HCT116 (cell line): ENCODE measurements at regions not wholly inside any gene's neighbourhood (a gene's known extent, or its start where the extent isn't known, plus 50 kb on each side); places are given as distances from the start of the nearest gene placed in this dataset.

Source experiments
- ATAC-seq: fragments of 200-7000 bp; cut with Tn5 transposase; 2 replicates; pipeline ENCODE4 v1.9.1; 2020; ENCODE audit warnings: mild to moderate bottlenecking, moderate library complexity
- BruUV-seq: library from RNA; stranded (reverse); fragments of 400-500 nt; replicated peaks from 2 replicates; lab custom pipeline; 2021; lab: Mats Ljungman, UMichigan
- CTCF ChIA-PET: fragments of 300-600 bp; sonication (Branson Sonifier 250); formaldehyde crosslinking; loops from one replicate; lab custom pipeline; 2021; ENCODE audit warnings: antibody characterized with exemption; lab: Charles Lee
- POLR2A ChIA-PET: fragments of 300-600, 350-600 bp; sonication (Branson Sonifier 250); formaldehyde crosslinking; loops from one replicate; lab custom pipeline; 2021; ENCODE audit warnings: antibody characterized with exemption; lab: Charles Lee
- RAD21 ChIA-PET, 2 experiments: fragments of 300-600 bp; sonication (Branson Sonifier 250); formaldehyde crosslinking; loops; one replicate each; lab custom pipeline; 2023; ENCODE audit warnings: low total read pairs in 2 of 2; ENCODE audit not compliant: uncharacterized antibody in 2 of 2, unreplicated experiment in 2 of 2, low non-redundant PET in 1 of 2; lab: Charles Lee
- DNase-seq: peaks from one replicate; pipeline ENCODE4 v3.0.0-alpha.2; 2010; ENCODE audit warnings: low read depth, low spot score
- H2AFZ ChIP-seq: fragments of 200-600 bp; shearing (Covaris generic), sonication (generic); 2 replicates; pipeline ENCODE4 v1.6.1; 2017; ENCODE audit warnings: low read depth, mixed run types, mixed read lengths, antibody characterized with exemption, low read length; ENCODE audit not compliant: poor library complexity, severe bottlenecking
- H3K27ac ChIP-seq: 2 replicates; pipeline ENCODE4 v1.5.1; 2012; ENCODE audit warnings: low read depth, low read length
- H3K27me3 ChIP-seq: fragments of 200-600 bp; sonication (generic); 2 replicates; pipeline ENCODE4 v1.6.1; 2016; ENCODE audit warnings: mixed run types, low read length, mixed read lengths; ENCODE audit not compliant: insufficient read depth
- H3K36me3 ChIP-seq, 2 experiments: fragments of 200-500 bp in 1 of 2; fragments of 200-600 bp in 1 of 2; sonication (Bioruptor generic) in 1 of 2; sonication (generic) in 1 of 2; 2 replicates each; pipeline versions ENCODE4 v1.5.1 to v1.6.1; 2014 to 2016; ENCODE audit warnings: low read length in 2 of 2, inconsistent platforms in 1 of 2, mixed read lengths in 1 of 2, mixed run types in 1 of 2; ENCODE audit not compliant: insufficient read depth in 2 of 2, control insufficient read depth in 1 of 2
- H3K4me1 ChIP-seq, 2 experiments: fragments of 200-600 bp in 1 of 2; sonication (generic) in 1 of 2; 2 replicates each; pipeline versions ENCODE4 v1.5.1 to v1.6.1; 2012 to 2017; ENCODE audit warnings: low read length in 2 of 2, inconsistent platforms in 1 of 2, mild to moderate bottlenecking in 1 of 2, mixed read lengths in 1 of 2, mixed run types in 1 of 2, moderate library complexity in 1 of 2; ENCODE audit not compliant: insufficient read depth in 2 of 2, control insufficient read depth in 1 of 2
- H3K4me2 ChIP-seq: fragments of 200-600 bp; sonication (generic); 2 replicates; pipeline ENCODE4 v1.6.1; 2017; ENCODE audit warnings: mixed run types, low read length, mixed read lengths
- H3K4me3 ChIP-seq, 2 experiments: fragments of 200-600 bp in 1 of 2; sonication (generic) in 1 of 2; replicated peaks in 1 of 2; 2 replicates each; pipeline ENCODE4 v1.5.1; 2011 to 2016; ENCODE audit warnings: low read length in 2 of 2, control low read depth in 1 of 2, low read depth in 1 of 2, mild to moderate bottlenecking in 1 of 2, mixed read lengths in 1 of 2, mixed run types in 1 of 2
- H3K79me2 ChIP-seq: fragments of 200-600 bp; sonication (generic); 2 replicates; pipeline ENCODE4 v1.6.1; 2017; ENCODE audit warnings: mild to moderate bottlenecking, mixed run types, low read length, moderate library complexity, mixed read lengths; ENCODE audit not compliant: insufficient read depth
- H3K9ac ChIP-seq: fragments of 200-600 bp; sonication (generic); 2 replicates; pipeline ENCODE4 v1.6.1; 2016; ENCODE audit warnings: low read length, mixed read lengths
- H3K9me2 ChIP-seq: fragments of 200-600 bp; sonication (generic), shearing (Covaris generic); 2 replicates; pipeline ENCODE4 v1.6.1; 2017; ENCODE audit warnings: mixed run types, mild to moderate bottlenecking, moderate library complexity; ENCODE audit not compliant: insufficient read depth
- H3K9me3 ChIP-seq, 2 experiments: fragments of 200-500 bp in 1 of 2; fragments of 200-600 bp in 1 of 2; sonication (Bioruptor generic) in 1 of 2; sonication (generic) in 1 of 2; 2 replicates each; pipeline ENCODE4 v1.6.1; 2014 to 2017; ENCODE audit warnings: low read length in 2 of 2, mixed read lengths in 2 of 2, inconsistent platforms in 1 of 2, low read depth in 1 of 2, mild to moderate bottlenecking in 1 of 2, mixed run types in 1 of 2, moderate library complexity in 1 of 2; ENCODE audit not compliant: control insufficient read depth in 1 of 2, insufficient read depth in 1 of 2
- H4K20me1 ChIP-seq: fragments of 200-600 bp; sonication (generic), shearing (Covaris generic); 2 replicates; pipeline ENCODE4 v1.6.1; 2017; ENCODE audit warnings: mixed run types, mild to moderate bottlenecking, moderate library complexity; ENCODE audit not compliant: insufficient read depth
- SIN3A ChIP-seq: IDR thresholded peaks from 2 replicates; pipeline ENCODE4 v1.6.1; 2012; ENCODE audit warnings: low read depth
- SP1 ChIP-seq: IDR thresholded peaks from 2 replicates; pipeline ENCODE4 v1.6.1; 2012; ENCODE audit warnings: low read depth
- YY1 ChIP-seq: IDR thresholded peaks from 2 replicates; pipeline ENCODE4 v1.6.1; 2011; ENCODE audit warnings: low read length, low read depth, moderate library complexity, mild to moderate bottlenecking; ENCODE audit not compliant: insufficient replicate concordance; ENCODE audit errors: extremely low read depth
- intact Hi-C: fragments of 100-400 bp; cut with micrococcal nuclease; formaldehyde crosslinking; loops from 2 replicates; pipeline ENCODE4 v1.10.0; 2022
- TF ChIP-seq, protein P1 (sequence below), 3 experiments: fragments of 200-600 bp in 1 of 3; sonication (generic) in 1 of 3; IDR thresholded peaks in 2 of 3; conservative IDR thresholded peaks in 1 of 3; 2 replicates each; pipeline ENCODE4 v1.5.1; 2012 to 2017; ENCODE audit warnings: low read depth in 2 of 3, low read length in 2 of 3, antibody characterized with exemption in 1 of 3, borderline replicate concordance in 1 of 3, control low read depth in 1 of 3, mild to moderate bottlenecking in 1 of 3, mixed read lengths in 1 of 3, mixed run types in 1 of 3, moderate library complexity in 1 of 3; ENCODE audit not compliant: insufficient read depth in 1 of 3
- TF ChIP-seq, protein P2 (sequence below): IDR thresholded peaks from 2 replicates; pipeline ENCODE4 v1.6.1; 2011; ENCODE audit warnings: mild to moderate bottlenecking, low read length, moderate library complexity; ENCODE audit not compliant: insufficient replicate concordance; ENCODE audit errors: extremely low read depth

DNA sequence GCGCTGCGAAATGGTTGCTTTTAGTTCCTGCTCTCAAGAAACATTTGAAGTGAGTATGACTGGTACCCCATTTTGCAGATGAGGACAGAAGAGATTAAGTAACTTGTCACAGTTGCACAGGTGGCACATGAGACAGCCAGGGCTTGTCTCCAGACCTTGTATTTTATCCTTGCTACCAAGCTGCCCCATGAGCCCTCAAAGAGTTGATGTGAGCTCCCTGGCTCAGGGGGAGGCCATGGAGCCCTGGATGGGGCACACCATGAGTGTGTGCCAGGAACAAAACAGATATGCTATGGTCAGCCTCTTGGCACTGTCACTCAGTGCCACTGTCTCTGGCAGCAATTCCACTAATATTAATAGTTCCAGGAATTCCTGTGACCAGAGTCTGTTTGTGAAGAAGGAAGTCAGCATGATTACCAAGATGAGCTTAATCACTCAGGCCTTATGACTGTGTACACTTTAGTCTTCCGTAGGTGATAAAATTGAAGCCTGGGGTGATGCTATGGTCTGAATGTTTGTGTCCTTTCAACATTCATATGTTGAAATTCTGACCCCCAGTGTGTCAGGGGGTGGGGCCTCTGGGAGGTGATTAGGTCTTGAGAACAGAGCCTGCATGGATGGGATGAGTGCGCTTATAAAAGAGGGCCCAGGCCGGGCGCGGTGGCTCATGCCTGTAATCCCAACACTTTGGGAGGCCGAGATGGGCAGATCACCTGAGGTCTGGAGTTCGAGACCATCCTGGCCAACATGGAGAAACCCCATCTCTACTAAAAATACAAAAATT is 806.8 kb downstream of the AACS start:
- Histone ChIP-seq H2AFZ (no peak overlapping the region), H3K36me3 (no peaks in the 10 kb centered on the region), H3K9me2 (no peaks in the 10 kb centered on the region), H3K9ac (no peak overlapping the region), H3K27ac (no peak overlapping the region), H3K4me1 (no peaks in the 10 kb centered on the region), H3K9me3 (peaks cover 0 to 13% of the 10 kb centered on the region in 2 experiments; a peak in 2 of 4 replicates), H4K20me1 (no peaks in the 10 kb centered on the region), H3K4me2 (no peak overlapping the region), H3K79me2 (no peaks in the 10 kb centered on the region), H3K27me3 (no peaks in the 10 kb centered on the region), H3K4me3 (no peak overlapping the region)
- TF ChIP-seq, protein P1, sequence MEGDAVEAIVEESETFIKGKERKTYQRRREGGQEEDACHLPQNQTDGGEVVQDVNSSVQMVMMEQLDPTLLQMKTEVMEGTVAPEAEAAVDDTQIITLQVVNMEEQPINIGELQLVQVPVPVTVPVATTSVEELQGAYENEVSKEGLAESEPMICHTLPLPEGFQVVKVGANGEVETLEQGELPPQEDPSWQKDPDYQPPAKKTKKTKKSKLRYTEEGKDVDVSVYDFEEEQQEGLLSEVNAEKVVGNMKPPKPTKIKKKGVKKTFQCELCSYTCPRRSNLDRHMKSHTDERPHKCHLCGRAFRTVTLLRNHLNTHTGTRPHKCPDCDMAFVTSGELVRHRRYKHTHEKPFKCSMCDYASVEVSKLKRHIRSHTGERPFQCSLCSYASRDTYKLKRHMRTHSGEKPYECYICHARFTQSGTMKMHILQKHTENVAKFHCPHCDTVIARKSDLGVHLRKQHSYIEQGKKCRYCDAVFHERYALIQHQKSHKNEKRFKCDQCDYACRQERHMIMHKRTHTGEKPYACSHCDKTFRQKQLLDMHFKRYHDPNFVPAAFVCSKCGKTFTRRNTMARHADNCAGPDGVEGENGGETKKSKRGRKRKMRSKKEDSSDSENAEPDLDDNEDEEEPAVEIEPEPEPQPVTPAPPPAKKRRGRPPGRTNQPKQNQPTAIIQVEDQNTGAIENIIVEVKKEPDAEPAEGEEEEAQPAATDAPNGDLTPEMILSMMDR (IDR thresholded peaks at IDR 0.05 in 2 of 3, conservative IDR thresholded peaks at IDR 0.05 in 1 of 3; ENCODE audit: borderline replicate concordance in 1 of 3, insufficient read depth in 1 of 3, low read depth in 2 of 3, low read length in 2 of 3) = no peak
- TF ChIP-seq YY1 (no peak), SP1 (no peak), SIN3A (no peak)
- TF ChIP-seq, protein P2, sequence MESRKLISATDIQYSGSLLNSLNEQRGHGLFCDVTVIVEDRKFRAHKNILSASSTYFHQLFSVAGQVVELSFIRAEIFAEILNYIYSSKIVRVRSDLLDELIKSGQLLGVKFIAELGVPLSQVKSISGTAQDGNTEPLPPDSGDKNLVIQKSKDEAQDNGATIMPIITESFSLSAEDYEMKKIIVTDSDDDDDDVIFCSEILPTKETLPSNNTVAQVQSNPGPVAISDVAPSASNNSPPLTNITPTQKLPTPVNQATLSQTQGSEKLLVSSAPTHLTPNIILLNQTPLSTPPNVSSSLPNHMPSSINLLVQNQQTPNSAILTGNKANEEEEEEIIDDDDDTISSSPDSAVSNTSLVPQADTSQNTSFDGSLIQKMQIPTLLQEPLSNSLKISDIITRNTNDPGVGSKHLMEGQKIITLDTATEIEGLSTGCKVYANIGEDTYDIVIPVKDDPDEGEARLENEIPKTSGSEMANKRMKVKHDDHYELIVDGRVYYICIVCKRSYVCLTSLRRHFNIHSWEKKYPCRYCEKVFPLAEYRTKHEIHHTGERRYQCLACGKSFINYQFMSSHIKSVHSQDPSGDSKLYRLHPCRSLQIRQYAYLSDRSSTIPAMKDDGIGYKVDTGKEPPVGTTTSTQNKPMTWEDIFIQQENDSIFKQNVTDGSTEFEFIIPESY = no peak
- POLR2A ChIA-PET = no interaction called here
- CTCF ChIA-PET = no interaction called here
- ATAC-seq (no peak), DNase-seq (no peak)
- RAD21 ChIA-PET = no interaction called here
- no TSS peak for BruUV-seq
- intact Hi-C loops = no loop called here
